Trophoblast cell (in vitro differentiated cells and primary cell): ENCODE measurements at regions not wholly inside any gene's neighbourhood (a gene's known extent, or its start where the extent isn't known, plus 50 kb on each side); places are given as distances from the start of the nearest gene placed in this dataset.

Source experiments
- DNase-seq, 2 donors: peaks; one replicate each; pipeline ENCODE4 v3.0.0-alpha.2; 2016
- H2AFZ ChIP-seq: 2 replicates; pipeline ENCODE4 v1.6.1; 2013; ENCODE audit warnings: low read length, moderate library complexity, mild to moderate bottlenecking; ENCODE audit not compliant: insufficient read depth, poor library complexity
- H2AK5ac ChIP-seq: 2 replicates; pipeline ENCODE4 v1.6.1; 2013; ENCODE audit warnings: mild to moderate bottlenecking, low read length
- H2BK120ac ChIP-seq: 2 replicates; pipeline ENCODE4 v1.6.1; 2013; ENCODE audit warnings: low read length, mild to moderate bottlenecking, moderate library complexity; ENCODE audit not compliant: insufficient read depth, poor library complexity
- H2BK12ac ChIP-seq: 2 replicates; pipeline ENCODE4 v1.6.1; 2013; ENCODE audit warnings: mild to moderate bottlenecking, low read length, moderate library complexity
- H2BK5ac ChIP-seq: 2 replicates; pipeline ENCODE4 v1.6.1; 2013; ENCODE audit warnings: low read length, low read depth, moderate library complexity, mild to moderate bottlenecking; ENCODE audit not compliant: poor library complexity
- H3K14ac ChIP-seq: 2 replicates; pipeline ENCODE4 v1.6.1; 2013; ENCODE audit warnings: mild to moderate bottlenecking, low read length
- H3K18ac ChIP-seq: 2 replicates; pipeline ENCODE4 v1.6.1; 2013; ENCODE audit warnings: mild to moderate bottlenecking, low read length
- H3K23ac ChIP-seq: 2 replicates; pipeline ENCODE4 v1.6.1; 2013; ENCODE audit warnings: low read length
- H3K27ac ChIP-seq: 2 replicates; pipeline ENCODE4 v1.5.1; 2013; ENCODE audit warnings: low read depth, mild to moderate bottlenecking, inconsistent platforms, low read length, moderate library complexity
- H3K27me3 ChIP-seq: 2 replicates; pipeline ENCODE4 v1.6.1; 2013; ENCODE audit warnings: inconsistent platforms, mild to moderate bottlenecking, low read length, moderate library complexity; ENCODE audit not compliant: insufficient read depth
- H3K36me3 ChIP-seq, 2 experiments: 1 replicate in 1 of 2; 2 replicates in 1 of 2; pipeline ENCODE4 v1.6.1; 2013; ENCODE audit warnings: low read length in 2 of 2, mild to moderate bottlenecking in 2 of 2, moderate library complexity in 1 of 2; ENCODE audit not compliant: insufficient read depth in 2 of 2, control insufficient read depth in 1 of 2
- H3K4ac ChIP-seq: 2 replicates; pipeline ENCODE4 v1.6.1; 2013; ENCODE audit warnings: low read depth, mild to moderate bottlenecking, low read length, moderate library complexity
- H3K4me1 ChIP-seq, 2 experiments: 1 replicate in 1 of 2; 2 replicates in 1 of 2; pipeline ENCODE4 v1.6.1; 2013; ENCODE audit warnings: low read length in 2 of 2, mild to moderate bottlenecking in 2 of 2, moderate library complexity in 1 of 2; ENCODE audit not compliant: insufficient read depth in 2 of 2, control insufficient read depth in 1 of 2
- H3K4me2 ChIP-seq: 2 replicates; pipeline ENCODE4 v1.6.1; 2013; ENCODE audit warnings: inconsistent platforms, mild to moderate bottlenecking, low read length, moderate library complexity
- H3K4me3 ChIP-seq: 2 replicates; pipeline ENCODE4 v1.5.1; 2013; ENCODE audit warnings: mild to moderate bottlenecking, low read depth, low read length, inconsistent platforms
- H3K79me1 ChIP-seq: one replicate; pipeline ENCODE4 v1.6.1; 2013; ENCODE audit warnings: low read length
- H3K79me2 ChIP-seq: 2 replicates; pipeline ENCODE4 v1.6.1; 2013; ENCODE audit warnings: low read length, mild to moderate bottlenecking; ENCODE audit not compliant: control insufficient read depth, insufficient read depth, poor library complexity
- H3K9ac ChIP-seq: 2 replicates; pipeline ENCODE4 v1.6.1; 2013; ENCODE audit warnings: mild to moderate bottlenecking, low read length
- H3K9me3 ChIP-seq: 2 replicates; pipeline ENCODE4 v1.6.1; 2013; ENCODE audit warnings: low read depth, mild to moderate bottlenecking, control low read depth, inconsistent platforms, low read length; ENCODE audit not compliant: insufficient read depth
- H4K12ac ChIP-seq: 2 replicates; pipeline ENCODE4 v1.6.1; 2013; ENCODE audit warnings: low read depth, mild to moderate bottlenecking, low read length, moderate library complexity
- H4K8ac ChIP-seq: 2 replicates; pipeline ENCODE4 v1.6.1; 2013; ENCODE audit warnings: low read depth, mild to moderate bottlenecking, low read length, moderate library complexity
- H4K91ac ChIP-seq: one replicate; pipeline ENCODE4 v1.6.1; 2013; ENCODE audit warnings: low read depth, mild to moderate bottlenecking, low read length, moderate library complexity
- WGBS: extraction: QIAGEN DNeasy Blood & Tissue Kit; methylation state at CpG from one replicate; pipeline ENCODE4 v1.1.7; 2013; ENCODE audit warnings: missing lambda C conversion rate; ENCODE audit not compliant: insufficient read length, insufficient coverage; ENCODE audit errors: extremely low coverage; 5-methylcytosine and 5-hydroxymethylcytosine counted together

GRCh38 chr6:40845553-40845952, 193.5 kb downstream of the UNC5CL start:
- no peak overlapping the region for H4K12ac ChIP-seq
- no peak overlapping the region for H2BK5ac ChIP-seq
- no peak overlapping the region for H3K4ac ChIP-seq
- no peaks in the 10 kb centered on the region for H3K27me3 ChIP-seq
- no peak overlapping the region for H2AK5ac ChIP-seq
- H4K91ac ChIP-seq, result no peak overlapping the region
- H3K9me3 ChIP-seq, result no peaks in the 10 kb centered on the region
- no peak overlapping the region for H3K27ac ChIP-seq
- WGBS, result no CpG with 5 or more reads among the region's 2 CpGs
- H3K23ac ChIP-seq, result no peak overlapping the region
- no peaks in the 10 kb centered on the region for H3K79me1 ChIP-seq
- no peak overlapping the region for H3K4me2 ChIP-seq
- H2BK12ac ChIP-seq, result no peak overlapping the region
- no peak overlapping the region for H3K18ac ChIP-seq
- DNase-seq, result peak; percentile 16 to 64
- no peak overlapping the region for H3K14ac ChIP-seq
- H4K8ac ChIP-seq, result no peak overlapping the region
- H3K4me3 ChIP-seq, result no peak overlapping the region
- no peaks in the 10 kb centered on the region for H3K4me1 ChIP-seq
- no peak overlapping the region for H2BK120ac ChIP-seq
- H3K9ac ChIP-seq, result no peak overlapping the region
- no peak overlapping the region for H2AFZ ChIP-seq
- no peaks in the 10 kb centered on the region for H3K36me3 ChIP-seq
- H3K79me2 ChIP-seq, result no peaks in the 10 kb centered on the region

- no peaks in the 10 kb centered on the region for H3K79me2 ChIP-seq
- no peaks in the 10 kb centered on the region for H3K27me3 ChIP-seq
- H2AFZ ChIP-seq, result no peak overlapping the region
- no peak overlapping the region for H2AK5ac ChIP-seq
- H3K4me1 ChIP-seq, result no peaks in the 10 kb centered on the region
- H3K18ac ChIP-seq, result no peak overlapping the region
- no CpG with 5 or more reads among the region's 1 CpG for WGBS
- no peak overlapping the region for H3K4ac ChIP-seq
- H4K8ac ChIP-seq, result no peak overlapping the region
- no peak overlapping the region for H3K4me3 ChIP-seq
- H2BK120ac ChIP-seq, result no peak overlapping the region
- DNase-seq, result no peak
- no peaks in the 10 kb centered on the region for H3K36me3 ChIP-seq
- no peaks in the 10 kb centered on the region for H3K9me3 ChIP-seq
- no peak overlapping the region for H4K12ac ChIP-seq
- no peaks in the 10 kb centered on the region for H3K79me1 ChIP-seq
- H3K14ac ChIP-seq, result no peak overlapping the region
- H3K27ac ChIP-seq, result no peak overlapping the region
- no peak overlapping the region for H3K23ac ChIP-seq
- no peak overlapping the region for H3K9ac ChIP-seq
- no peak overlapping the region for H2BK12ac ChIP-seq
- H3K4me2 ChIP-seq, result no peak overlapping the region
- no peak overlapping the region for H2BK5ac ChIP-seq
- H4K91ac ChIP-seq, result no peak overlapping the region
Measured at GRCh38 chr6:40844246-40844645, 194.8 kb downstream of the UNC5CL start.

GRCh38 chr6:40841721-40842120, 197.3 kb downstream of the UNC5CL start:
- H3K4me3 ChIP-seq, result no peak overlapping the region
- H2BK5ac ChIP-seq, result no peak overlapping the region
- H2AK5ac ChIP-seq, result no peak overlapping the region
- no peak for DNase-seq
- H3K18ac ChIP-seq, result no peak overlapping the region
- no peaks in the 10 kb centered on the region for H3K9me3 ChIP-seq
- H3K79me1 ChIP-seq, result no peaks in the 10 kb centered on the region
- no peak overlapping the region for H4K91ac ChIP-seq
- WGBS, result no CpG with 5 or more reads among the region's 2 CpGs
- H4K8ac ChIP-seq, result no peak overlapping the region
- no peak overlapping the region for H3K23ac ChIP-seq
- H2BK120ac ChIP-seq, result no peak overlapping the region
- no peak overlapping the region for H4K12ac ChIP-seq
- no peaks in the 10 kb centered on the region for H3K79me2 ChIP-seq
- H2AFZ ChIP-seq, result no peak overlapping the region
- H3K27me3 ChIP-seq, result no peaks in the 10 kb centered on the region
- no peak overlapping the region for H2BK12ac ChIP-seq
- H3K4me2 ChIP-seq, result no peak overlapping the region
- H3K14ac ChIP-seq, result no peak overlapping the region
- no peak overlapping the region for H3K4ac ChIP-seq
- no peak overlapping the region for H3K9ac ChIP-seq
- H3K36me3 ChIP-seq, result no peaks in the 10 kb centered on the region
- no peaks in the 10 kb centered on the region for H3K4me1 ChIP-seq
- H3K27ac ChIP-seq, result no peak overlapping the region

GRCh38 chr6:40832691-40833090, 206.3 kb downstream of the UNC5CL start:
- no peak for DNase-seq
- Histone ChIP-seq H3K27ac (no peak overlapping the region), H4K91ac (no peak overlapping the region), H2BK12ac (no peak overlapping the region), H2AFZ (no peak overlapping the region), H3K14ac (no peak overlapping the region), H4K12ac (no peak overlapping the region), H3K4me3 (no peak overlapping the region), H2BK120ac (no peak overlapping the region), H3K4me1 (no peaks in the 10 kb centered on the region), H3K18ac (no peak overlapping the region), H3K23ac (no peak overlapping the region), H2AK5ac (no peak overlapping the region), H4K8ac (no peak overlapping the region), H3K9me3 (no peaks in the 10 kb centered on the region), H2BK5ac (no peak overlapping the region), H3K4me2 (no peak overlapping the region), H3K79me2 (no peaks in the 10 kb centered on the region), H3K9ac (no peak overlapping the region), H3K27me3 (no peaks in the 10 kb centered on the region), H3K36me3 (no peaks in the 10 kb centered on the region), H3K79me1 (no peaks in the 10 kb centered on the region), H3K4ac (no peak overlapping the region)
- no CpG with 5 or more reads among the region's 4 CpGs for WGBS
